Endodermal cell (in vitro differentiated cells): ENCODE measurements at regions not wholly inside any gene's neighbourhood (a gene's known extent, or its start where the extent isn't known, plus 50 kb on each side); places are given as distances from the start of the nearest gene placed in this dataset.

Source experiments
- DNase-seq: peaks from one replicate; pipeline ENCODE4 v3.0.0-alpha.2; 2017
- H3K27ac ChIP-seq: 2 replicates; pipeline ENCODE4 v1.5.1; 2013; ENCODE audit warnings: mild to moderate bottlenecking, low read depth, low read length, moderate library complexity
- H3K27me3 ChIP-seq: 2 replicates; pipeline ENCODE4 v1.6.1; 2013; ENCODE audit warnings: mild to moderate bottlenecking, low read length, moderate library complexity; ENCODE audit not compliant: insufficient read depth, control insufficient read depth, poor library complexity, severe bottlenecking
- H3K36me3 ChIP-seq: 2 replicates; pipeline ENCODE4 v1.7.0; 2013; ENCODE audit warnings: mild to moderate bottlenecking, low read length, moderate library complexity; ENCODE audit not compliant: control insufficient read depth, insufficient read depth
- H3K4me1 ChIP-seq: one replicate; pipeline ENCODE4 v1.7.0; 2013; ENCODE audit warnings: low read length; ENCODE audit not compliant: control insufficient read depth, insufficient read depth
- H3K4me3 ChIP-seq: 2 replicates; pipeline ENCODE4 v1.5.1; 2013; ENCODE audit warnings: mild to moderate bottlenecking, low read length, moderate library complexity
- H3K9ac ChIP-seq: 2 replicates; pipeline ENCODE4 v1.6.1; 2013; ENCODE audit warnings: mild to moderate bottlenecking, low read length, moderate library complexity; ENCODE audit not compliant: poor library complexity, severe bottlenecking; ENCODE audit errors: extremely low read depth
- H3K9me3 ChIP-seq: 2 replicates; pipeline ENCODE4 v1.6.1; 2013; ENCODE audit warnings: mild to moderate bottlenecking, low read length, moderate library complexity; ENCODE audit not compliant: control insufficient read depth
- H3K27ac Mint-ChIP-seq: 2 replicates; pipeline ENCODE4 v1.8.0; 2020; ENCODE audit warnings: mixed read lengths
- H3K27me3 Mint-ChIP-seq: 2 replicates; pipeline ENCODE4 v1.8.0; 2021; ENCODE audit warnings: mild to moderate bottlenecking, mixed read lengths; ENCODE audit not compliant: insufficient read depth
- H3K36me3 Mint-ChIP-seq: 2 replicates; pipeline ENCODE4 v1.8.0; 2020; ENCODE audit warnings: low read depth, mixed read lengths
- H3K4me1 Mint-ChIP-seq: 2 replicates; pipeline ENCODE4 v1.8.0; 2020; ENCODE audit warnings: mixed read lengths
- H3K4me3 Mint-ChIP-seq: 2 replicates; pipeline ENCODE4 v1.8.0; 2020; ENCODE audit warnings: mild to moderate bottlenecking, moderate library complexity, mixed read lengths
- H3K9me3 Mint-ChIP-seq: 2 replicates; pipeline ENCODE4 v1.8.0; 2020; ENCODE audit warnings: mild to moderate bottlenecking, mixed read lengths
- CTCF ChIP-seq: fragments of 200-600 bp; sonication (generic); conservative IDR thresholded peaks from 2 replicates; pipeline ENCODE4 v1.5.0; 2021; ENCODE audit warnings: antibody characterized with exemption, mild to moderate bottlenecking
- WGBS, 2 experiments: methylation state at CpG; one replicate each; pipeline versions ENCODE4 v1.1.5 to v1.1.7; 2013; ENCODE audit warnings: missing lambda C conversion rate in 2 of 2, mixed read lengths in 1 of 2; ENCODE audit not compliant: insufficient coverage in 1 of 2, insufficient read length in 1 of 2; 5-methylcytosine and 5-hydroxymethylcytosine counted together

GRCh38 chr6:166861304-166861703, 95.0 kb downstream of the RNASET2 start:
- Mint-ChIP-seq H3K27ac (no peak overlapping the region), H3K36me3 (peaks cover 5% of the 10 kb centered on the region), H3K4me3 (peak overlapping the region; percentile 71), H3K27me3 (peaks cover 16% of the 10 kb centered on the region), H3K9me3 (peaks cover 9% of the 10 kb centered on the region), H3K4me1 (peaks cover 6% of the 10 kb centered on the region)
- Histone ChIP-seq H3K9me3 (peaks cover 7% of the 10 kb centered on the region), H3K4me1 (no peaks in the 10 kb centered on the region), H3K9ac (no peak overlapping the region), H3K4me3 (peak overlapping the region; percentile 79), H3K27me3 (peaks cover 7% of the 10 kb centered on the region), H3K36me3 (no peaks in the 10 kb centered on the region), H3K27ac (no peak overlapping the region)
- no peak for TF ChIP-seq CTCF
- 71 to 74% methylated on average over 5 of the region's 5 CpGs for WGBS, 2 experiments
- no peak for DNase-seq

- H3K27ac Mint-ChIP-seq: no peak overlapping the region
- Histone ChIP-seq H3K9ac (no peak overlapping the region), H3K4me3 (no peak overlapping the region), H3K36me3 (no peaks in the 10 kb centered on the region), H3K9me3 (peaks cover 7% of the 10 kb centered on the region), H3K27me3 (peaks cover 7% of the 10 kb centered on the region), H3K27ac (no peak overlapping the region), H3K4me1 (no peaks in the 10 kb centered on the region)
- H3K4me1 Mint-ChIP-seq: peaks cover 8% of the 10 kb centered on the region
- no peak overlapping the region for H3K4me3 Mint-ChIP-seq
- TF ChIP-seq CTCF: no peak
- peaks cover 9% of the 10 kb centered on the region for H3K9me3 Mint-ChIP-seq
- no peak for DNase-seq
- peaks cover 5% of the 10 kb centered on the region for H3K36me3 Mint-ChIP-seq
- WGBS, 2 experiments: 60 to 75% methylated on average over 4 to 6 of the region's 6 CpGs
- peaks cover 16% of the 10 kb centered on the region for H3K27me3 Mint-ChIP-seq
These were observed 96.0 kb downstream of the RNASET2 start for GRCh38 chr6:166860392-166860791.

- Histone ChIP-seq H3K9me3 (peaks cover 3% of the 10 kb centered on the region), H3K9ac (no peak overlapping the region), H3K4me1 (no peaks in the 10 kb centered on the region), H3K27me3 (no peaks in the 10 kb centered on the region), H3K4me3 (no peak overlapping the region), H3K36me3 (no peaks in the 10 kb centered on the region), H3K27ac (no peak overlapping the region)
- H3K9me3 Mint-ChIP-seq: peaks cover 4% of the 10 kb centered on the region
- DNase-seq: no peak
- H3K27ac Mint-ChIP-seq: no peak overlapping the region
- WGBS, 2 experiments: 94% methylated on average over 1 of the region's 1 CpG; no CpG with 5 or more reads in 1 of the 2 experiments
- H3K36me3 Mint-ChIP-seq: peaks cover under 1% of the 10 kb centered on the region
- no peak overlapping the region for H3K4me3 Mint-ChIP-seq
- peaks cover 3% of the 10 kb centered on the region for H3K27me3 Mint-ChIP-seq
- H3K4me1 Mint-ChIP-seq: peaks cover 4% of the 10 kb centered on the region
- TF ChIP-seq CTCF: no peak
These were observed 100.9 kb downstream of the RNASET2 start for GRCh38 chr6:166855416-166855815.
